HEK293 (cell line): ENCODE measurements at regions not wholly inside any gene's neighbourhood (a gene's known extent, or its start where the extent isn't known, plus 50 kb on each side); places are given as distances from the start of the nearest gene placed in this dataset.

Source experiments
- CTCF ChIA-PET: fragments of 350-600 bp; formaldehyde crosslinking; extraction: SDS; loops from one replicate; lab custom pipeline; 2021; ENCODE audit warnings: antibody characterized with exemption; lab: Yijun Ruan, JAX
- POLR2A ChIA-PET: fragments of 300-600 bp; formaldehyde crosslinking; extraction: SDS; loops from one replicate; lab custom pipeline; 2020; ENCODE audit warnings: antibody characterized with exemption, inconsistent platforms; lab: Yijun Ruan, JAX
- H3K27ac ChIP-seq: fragments of 200-500 bp; sonication (Bioruptor generic); 2 replicates; pipeline ENCODE4 v1.5.1; 2014; ENCODE audit warnings: low read depth, low read length, control low read depth, inconsistent platforms; ENCODE audit errors: extremely low read depth
- H3K36me3 ChIP-seq, 2 experiments: fragments of 200-500 bp in 1 of 2; sonication (Bioruptor generic) in 1 of 2; 1 replicate in 1 of 2; 2 replicates in 1 of 2; pipeline ENCODE4 v1.5.1; 2014 to 2017; ENCODE audit warnings: inconsistent platforms in 2 of 2, low read length in 2 of 2; ENCODE audit not compliant: control insufficient read depth in 2 of 2, insufficient read depth in 1 of 2
- H3K4me1 ChIP-seq: fragments of 200-500 bp; sonication (Bioruptor generic); 2 replicates; pipeline ENCODE4 v1.5.1; 2014; ENCODE audit warnings: mild to moderate bottlenecking, low read length, inconsistent platforms; ENCODE audit not compliant: control insufficient read depth, insufficient read depth
- H3K4me3 ChIP-seq: 2 replicates; pipeline ENCODE4 v1.5.1; 2011; ENCODE audit warnings: low read depth, mild to moderate bottlenecking, control low read depth, low read length, moderate library complexity
- H3K9me3 ChIP-seq: fragments of 200-500 bp; sonication (Bioruptor generic); 2 replicates; pipeline ENCODE4 v1.5.1; 2014; ENCODE audit warnings: low read depth, low read length, inconsistent platforms; ENCODE audit not compliant: control insufficient read depth, insufficient read depth
- HIC1 ChIP-seq: fragments of 450-650 bp; formaldehyde crosslinking; IDR thresholded peaks from 2 replicates; pipeline ENCODE4 v1.5.1; 2016; ENCODE audit warnings: missing biosample characterization, missing genetic modification characterization
- HOXC10 ChIP-seq: sonication (generic); formaldehyde crosslinking; IDR thresholded peaks from 2 replicates; pipeline ENCODE4 v1.8.1; 2023; ENCODE audit warnings: mild to moderate bottlenecking, missing genetic modification reagents
- KLF16 ChIP-seq: fragments of 450-650 bp; formaldehyde crosslinking; IDR thresholded peaks from 2 replicates; pipeline ENCODE4 v1.5.1; 2017; ENCODE audit warnings: missing biosample characterization, missing genetic modification characterization
- KLF9 ChIP-seq: fragments of 450-650 bp; formaldehyde crosslinking; IDR thresholded peaks from 2 replicates; pipeline ENCODE4 v1.5.1; 2016; ENCODE audit warnings: missing biosample characterization, missing genetic modification characterization, low read depth
- RBAK ChIP-seq: fragments of 450-650 bp; formaldehyde crosslinking; IDR thresholded peaks from 2 replicates; pipeline ENCODE4 v1.5.1; 2016; ENCODE audit warnings: missing biosample characterization, missing genetic modification characterization
- SALL2 ChIP-seq: fragments of 450-650 bp; formaldehyde crosslinking; IDR thresholded peaks from 2 replicates; pipeline ENCODE4 v1.5.0; 2017; ENCODE audit warnings: missing biosample characterization, mild to moderate bottlenecking, missing genetic modification characterization, borderline replicate concordance
- TSHZ1 ChIP-seq: fragments of 450-650 bp; formaldehyde crosslinking; IDR thresholded peaks from 2 replicates; pipeline ENCODE4 v1.5.1; 2016; ENCODE audit warnings: missing biosample characterization, missing genetic modification characterization, borderline replicate concordance
- WT1 ChIP-seq: fragments of 450-650 bp; formaldehyde crosslinking; IDR thresholded peaks from 2 replicates; pipeline ENCODE4 v1.5.1; 2016; ENCODE audit warnings: missing biosample characterization, missing genetic modification characterization
- ZBTB20 ChIP-seq: fragments of 450-650 bp; formaldehyde crosslinking; IDR thresholded peaks from 2 replicates; pipeline ENCODE4 v1.5.1; 2016; ENCODE audit warnings: missing biosample characterization, missing genetic modification characterization
- ZBTB26 ChIP-seq: fragments of 450-650 bp; formaldehyde crosslinking; optimal IDR thresholded peaks from 2 replicates; pipeline ENCODE3; 2016; ENCODE audit warnings: missing biosample characterization, mild to moderate bottlenecking, missing genetic modification characterization
- ZBTB7A ChIP-seq: fragments of 450-650 bp; formaldehyde crosslinking; IDR thresholded peaks from 2 replicates; pipeline ENCODE4 v1.5.1; 2016; ENCODE audit warnings: low read depth, missing biosample characterization, missing genetic modification characterization
- ZEB2 ChIP-seq: fragments of 450-650 bp; formaldehyde crosslinking; IDR thresholded peaks from 2 replicates; pipeline ENCODE4 v1.5.1; 2016; ENCODE audit warnings: missing biosample characterization, missing genetic modification characterization
- ZFP3 ChIP-seq: fragments of 450-650 bp; formaldehyde crosslinking; IDR thresholded peaks from 2 replicates; pipeline ENCODE4 v1.5.1; 2016; ENCODE audit warnings: low read depth, missing biosample characterization, missing genetic modification characterization
- ZNF16 ChIP-seq: fragments of 450-650 bp; formaldehyde crosslinking; IDR thresholded peaks from 2 replicates; pipeline ENCODE4 v1.5.1; 2016; ENCODE audit warnings: low read depth, missing biosample characterization, missing genetic modification characterization
- ZNF302 ChIP-seq: fragments of 450-650 bp; formaldehyde crosslinking; IDR thresholded peaks from 2 replicates; pipeline ENCODE4 v1.5.1; 2016; ENCODE audit warnings: missing biosample characterization, missing genetic modification characterization, low read depth
- ZNF48 ChIP-seq: fragments of 450-650 bp; formaldehyde crosslinking; IDR thresholded peaks from 2 replicates; pipeline ENCODE4 v1.5.1; 2016; ENCODE audit warnings: missing biosample characterization, missing genetic modification characterization
- ZNF518A ChIP-seq: fragments of 450-650 bp; formaldehyde crosslinking; conservative IDR thresholded peaks from 2 replicates; pipeline ENCODE4 v1.5.1; 2016; ENCODE audit warnings: low read depth, missing biosample characterization, missing genetic modification characterization
- ZNF623 ChIP-seq: fragments of 450-650 bp; formaldehyde crosslinking; IDR thresholded peaks from 2 replicates; pipeline ENCODE4 v1.5.1; 2016; ENCODE audit warnings: missing biosample characterization, missing genetic modification characterization
- ZNF654 ChIP-seq: fragments of 450-650 bp; formaldehyde crosslinking; IDR thresholded peaks from 2 replicates; pipeline ENCODE4 v1.5.1; 2016; ENCODE audit warnings: low read depth, missing biosample characterization, missing genetic modification characterization
- ZNF785 ChIP-seq: fragments of 450-650 bp; formaldehyde crosslinking; IDR thresholded peaks from 2 replicates; pipeline ENCODE4 v1.5.1; 2016; ENCODE audit warnings: missing biosample characterization, missing genetic modification characterization

DNA sequence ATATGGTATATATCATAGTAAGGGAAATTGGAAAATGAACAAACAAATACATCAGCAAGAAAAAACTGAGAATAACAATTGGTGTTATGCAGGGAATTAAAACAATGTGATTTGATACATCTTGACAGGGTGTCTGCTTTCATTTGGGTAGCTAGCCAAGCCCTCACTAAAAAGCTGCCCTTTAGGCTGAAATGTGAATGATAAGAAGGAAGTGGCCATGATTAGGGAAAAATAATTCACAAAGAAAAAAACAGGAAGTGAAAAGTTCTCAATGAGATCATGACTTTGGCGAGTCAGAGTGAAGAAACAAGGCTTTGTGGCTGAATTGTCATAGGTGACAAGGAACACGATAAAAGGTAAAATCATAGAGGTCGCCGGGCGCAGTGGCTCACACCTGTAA is 675.8 kb upstream of the SLIT2 start:
- TF ChIP-seq ZEB2 (no peak), RBAK (no peak), HIC1 (no peak), KLF9 (no peak), KLF16 (tag by site-specific recombination) (no peak), SALL2 (no peak), ZNF654 (tag by site-specific recombination) (no peak), ZBTB26 (tag by site-specific recombination) (no peak), ZNF48 (tag by site-specific recombination) (no peak), ZNF16 (tag by site-specific recombination) (no peak), HOXC10 (no peak), ZFP3 (tag by site-specific recombination) (no peak), ZNF623 (tag by site-specific recombination) (no peak), ZBTB20 (tag by site-specific recombination) (no peak), WT1 (no peak), ZNF302 (no peak)
- H3K36me3 ChIP-seq = no peaks in the 10 kb centered on the region
- H3K9me3 ChIP-seq = no peaks in the 10 kb centered on the region
- POLR2A ChIA-PET = no interaction called here
- CTCF ChIA-PET = no interaction called here
- H3K4me3 ChIP-seq = no peak overlapping the region
- H3K4me1 ChIP-seq = no peaks in the 10 kb centered on the region
- H3K27ac ChIP-seq = no peak overlapping the region

GRCh38 chr4:19566041-19566440 is 685.7 kb upstream of the SLIT2 start:
- H3K9me3 ChIP-seq = no peaks in the 10 kb centered on the region
- ChIA-PET CTCF (no interaction called here), POLR2A (no interaction called here)
- no peak overlapping the region for H3K4me3 ChIP-seq
- no peaks in the 10 kb centered on the region for H3K36me3 ChIP-seq
- H3K27ac ChIP-seq = no peak overlapping the region
- TF ChIP-seq TSHZ1 (tag by site-specific recombination) = no peak
- no peak for TF ChIP-seq ZNF785 (tag by site-specific recombination)
- TF ChIP-seq ZBTB7A = no peak
- TF ChIP-seq ZNF518A (tag by site-specific recombination) = no peak
- no peaks in the 10 kb centered on the region for H3K4me1 ChIP-seq
